ENCODE measurements at regions not wholly inside any gene's neighbourhood (a gene's known extent, or its start where the extent isn't known, plus 50 kb on each side); places are given as distances from the start of the nearest gene placed in this dataset.

DNA sequence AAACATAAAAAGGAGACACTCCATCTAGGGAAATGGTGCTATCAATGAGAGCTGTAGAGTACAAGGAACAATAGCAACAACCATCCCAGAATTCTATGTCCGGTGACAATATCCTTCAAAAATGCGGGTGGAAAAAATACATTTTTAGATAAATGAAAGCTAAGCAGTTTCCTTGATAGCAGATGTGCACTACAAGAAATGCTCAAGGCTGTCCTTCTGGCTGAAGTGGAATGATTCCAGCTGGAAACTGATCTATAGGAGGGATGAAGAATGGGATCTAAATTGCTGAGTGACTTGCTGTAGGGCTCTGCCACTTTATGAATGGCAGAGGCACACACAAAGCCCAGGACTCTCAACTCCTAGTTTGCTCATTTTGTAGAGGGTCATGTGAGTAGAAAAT, 763.1 kb downstream of the C6orf118 start:
- no peak overlapping the region for H3K4me3 ChIP-seq (ENCODE audit: low read length)
- no peaks in the 10 kb centered on the region for H3K4me1 ChIP-seq (ENCODE audit: insufficient read depth, low read length)
- no peaks in the 10 kb centered on the region for H3K27me3 ChIP-seq (ENCODE audit: insufficient read depth, low read length)
- H3K36me3 ChIP-seq (ENCODE audit: insufficient read depth, low read length), result no peaks in the 10 kb centered on the region
- no peaks in the 10 kb centered on the region for H3K9me3 ChIP-seq (ENCODE audit: low read length)
- no peak overlapping the region for H2AFZ ChIP-seq (ENCODE audit: low read depth, low read length)

DNA sequence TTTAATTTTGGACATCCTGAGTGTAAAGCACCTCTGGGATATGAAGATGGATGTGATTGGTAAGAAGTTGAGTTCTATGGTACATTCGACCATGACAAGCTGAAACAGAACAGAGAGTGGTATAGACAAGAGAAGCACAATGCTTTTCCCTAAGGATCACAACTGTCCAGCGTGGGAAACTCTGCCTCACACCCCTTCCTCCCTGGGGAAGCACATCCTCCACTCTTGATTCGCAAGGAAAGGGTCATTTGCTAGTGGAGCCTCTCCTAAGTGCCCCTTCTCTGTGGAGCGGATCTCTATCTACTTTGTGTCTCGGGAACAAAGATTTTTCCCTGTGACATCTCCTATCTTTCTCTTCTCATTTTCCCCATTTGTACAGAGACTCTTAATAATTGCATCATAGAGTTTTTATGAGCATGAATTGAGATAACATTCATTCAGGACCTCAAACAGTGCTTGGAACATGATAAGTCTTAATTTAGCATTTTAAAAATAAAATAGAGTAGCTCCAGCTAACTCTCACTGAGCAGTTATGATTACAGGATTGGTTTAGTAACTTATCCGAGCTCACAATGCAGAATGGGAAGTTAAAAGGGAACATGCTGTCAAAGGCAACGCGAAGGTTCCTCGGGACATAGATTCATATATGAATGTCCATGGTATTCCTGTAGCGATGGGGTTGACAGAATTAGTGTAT, 775.2 kb downstream of the C6orf118 start:
- Histone ChIP-seq H3K27me3 (ENCODE audit: insufficient read depth, low read length) (no peaks in the 10 kb centered on the region), H3K4me3 (ENCODE audit: low read length) (no peak overlapping the region), H2AFZ (ENCODE audit: low read depth, low read length) (no peak overlapping the region), H3K36me3 (ENCODE audit: insufficient read depth, low read length) (no peaks in the 10 kb centered on the region), H3K9me3 (ENCODE audit: low read length) (peaks cover 2% of the 10 kb centered on the region), H3K4me1 (ENCODE audit: insufficient read depth, low read length) (no peaks in the 10 kb centered on the region)

DNA sequence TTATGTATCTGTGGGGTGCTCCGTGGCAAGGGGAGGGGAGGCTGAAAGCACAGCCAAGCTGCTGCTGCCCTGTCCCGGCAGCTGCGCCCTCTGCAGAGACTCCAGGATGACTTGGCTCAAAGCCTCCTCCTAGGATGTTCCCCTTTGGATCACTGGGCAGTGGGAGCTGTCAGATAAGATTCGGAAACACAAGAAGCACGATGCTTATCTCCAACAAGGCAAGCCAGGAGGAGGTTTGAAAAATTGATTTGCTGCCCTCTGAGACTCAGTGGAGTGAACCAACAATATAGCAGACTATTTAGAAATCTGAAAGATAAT, 776.4 kb downstream of the C6orf118 start:
- Histone ChIP-seq H2AFZ (ENCODE audit: low read depth, low read length) (no peak overlapping the region), H3K36me3 (ENCODE audit: insufficient read depth, low read length) (no peaks in the 10 kb centered on the region), H3K9me3 (ENCODE audit: low read length) (peaks cover 2% of the 10 kb centered on the region)

GRCh38 chr6:164532198-164533044, 777.0 kb downstream of the C6orf118 start:
- Histone ChIP-seq H3K9me3 (ENCODE audit: low read length) (peaks cover 2% of the 10 kb centered on the region), H2AFZ (ENCODE audit: low read depth, low read length) (no peak overlapping the region), H3K4me3 (ENCODE audit: low read length) (no peak overlapping the region), H3K36me3 (ENCODE audit: insufficient read depth, low read length) (no peaks in the 10 kb centered on the region), H3K4me1 (ENCODE audit: insufficient read depth, low read length) (no peaks in the 10 kb centered on the region), H3K27me3 (ENCODE audit: insufficient read depth, low read length) (no peaks in the 10 kb centered on the region)

More for the DNA sequence above, 776.4 kb downstream of the C6orf118 start:
- no peaks in the 10 kb centered on the region for H3K27me3 ChIP-seq (ENCODE audit: insufficient read depth, low read length)
- no peaks in the 10 kb centered on the region for H3K4me1 ChIP-seq (ENCODE audit: insufficient read depth, low read length)
- no peak overlapping the region for H3K4me3 ChIP-seq (ENCODE audit: low read length)

- no peaks in the 10 kb centered on the region for H3K36me3 ChIP-seq (ENCODE audit: insufficient read depth, low read length)
- no peak overlapping the region for H2AFZ ChIP-seq (ENCODE audit: low read depth, low read length)
- peaks cover 3% of the 10 kb centered on the region for H3K9me3 ChIP-seq (ENCODE audit: low read length)
- no peaks in the 10 kb centered on the region for H3K27me3 ChIP-seq (ENCODE audit: insufficient read depth, low read length)
- no peaks in the 10 kb centered on the region for H3K4me1 ChIP-seq (ENCODE audit: insufficient read depth, low read length)
- H3K4me3 ChIP-seq (ENCODE audit: low read length), result no peak overlapping the region
These were observed 777.7 kb downstream of the C6orf118 start for GRCh38 chr6:164531736-164532135.

GRCh38 chr6:164528539-164528938, 780.9 kb downstream of the C6orf118 start:
- Histone ChIP-seq H3K9me3 (ENCODE audit: low read length) (peaks cover 9% of the 10 kb centered on the region), H3K4me3 (ENCODE audit: low read length) (no peak overlapping the region), H2AFZ (ENCODE audit: low read depth, low read length) (no peak overlapping the region), H3K36me3 (ENCODE audit: insufficient read depth, low read length) (no peaks in the 10 kb centered on the region), H3K4me1 (ENCODE audit: insufficient read depth, low read length) (no peaks in the 10 kb centered on the region), H3K27me3 (ENCODE audit: insufficient read depth, low read length) (no peaks in the 10 kb centered on the region)

DNA sequence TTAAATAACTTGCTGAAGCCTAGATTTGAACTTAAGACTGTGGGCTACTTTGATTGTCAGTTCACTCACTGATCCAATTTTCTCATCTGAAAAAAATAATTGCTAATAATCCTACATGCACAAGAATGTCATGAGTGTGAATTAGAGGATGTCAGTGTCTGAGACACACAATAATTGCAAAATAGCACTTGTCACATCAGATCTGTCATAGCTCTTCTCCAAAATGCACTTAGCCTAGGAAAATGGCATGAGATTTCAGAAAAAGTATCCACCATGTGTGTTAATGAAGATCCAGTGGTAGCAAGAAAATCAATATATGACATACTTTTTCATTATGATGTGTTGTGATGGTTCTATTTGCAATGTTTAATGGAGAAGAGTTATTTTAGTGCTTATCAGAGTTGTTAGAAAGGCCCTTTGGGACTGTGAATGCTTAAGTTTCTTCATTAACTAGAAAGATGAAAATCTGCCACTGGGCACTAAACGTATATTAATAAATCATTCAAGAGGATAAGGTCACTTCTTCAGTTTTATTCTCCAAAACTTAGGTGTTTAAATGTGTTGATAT, 786.2 kb downstream of the C6orf118 start:
- Histone ChIP-seq H3K27me3 (ENCODE audit: insufficient read depth, low read length) (no peaks in the 10 kb centered on the region), H2AFZ (ENCODE audit: low read depth, low read length) (no peak overlapping the region), H3K36me3 (ENCODE audit: insufficient read depth, low read length) (no peaks in the 10 kb centered on the region), H3K4me1 (ENCODE audit: insufficient read depth, low read length) (no peaks in the 10 kb centered on the region), H3K9me3 (ENCODE audit: low read length) (peaks cover 9% of the 10 kb centered on the region), H3K4me3 (ENCODE audit: low read length) (no peak overlapping the region)

- Histone ChIP-seq H3K9me3 (ENCODE audit: low read length) (peaks cover 2% of the 10 kb centered on the region), H3K4me1 (ENCODE audit: insufficient read depth, low read length) (no peaks in the 10 kb centered on the region), H3K27me3 (ENCODE audit: insufficient read depth, low read length) (no peaks in the 10 kb centered on the region), H3K36me3 (ENCODE audit: insufficient read depth, low read length) (no peaks in the 10 kb centered on the region), H3K4me3 (ENCODE audit: low read length) (no peak overlapping the region), H2AFZ (ENCODE audit: low read depth, low read length) (no peak overlapping the region)
These were observed 788.5 kb downstream of the C6orf118 start for GRCh38 chr6:164520916-164521315.

- Histone ChIP-seq H2AFZ (ENCODE audit: low read depth, low read length) (no peak overlapping the region), H3K27me3 (ENCODE audit: insufficient read depth, low read length) (no peaks in the 10 kb centered on the region), H3K9me3 (ENCODE audit: low read length) (no peaks in the 10 kb centered on the region), H3K4me3 (ENCODE audit: low read length) (no peak overlapping the region), H3K36me3 (ENCODE audit: insufficient read depth, low read length) (no peaks in the 10 kb centered on the region), H3K4me1 (ENCODE audit: insufficient read depth, low read length) (no peaks in the 10 kb centered on the region)
These were observed 802.0 kb downstream of the C6orf118 start for GRCh38 chr6:164507206-164507940.

GRCh38 chr6:164505425-164505824, 804.0 kb downstream of the C6orf118 start:
- H3K4me3 ChIP-seq (ENCODE audit: low read length), result no peak overlapping the region

GRCh38 chr6:164502833-164503232, 806.6 kb downstream of the C6orf118 start:
- no peaks in the 10 kb centered on the region for H3K27me3 ChIP-seq (ENCODE audit: insufficient read depth, low read length)
- no peaks in the 10 kb centered on the region for H3K4me1 ChIP-seq (ENCODE audit: insufficient read depth, low read length)
- no peak overlapping the region for H2AFZ ChIP-seq (ENCODE audit: low read depth, low read length)
- no peaks in the 10 kb centered on the region for H3K9me3 ChIP-seq (ENCODE audit: low read length)
- H3K36me3 ChIP-seq (ENCODE audit: insufficient read depth, low read length), result no peaks in the 10 kb centered on the region
- no peak overlapping the region for H3K4me3 ChIP-seq (ENCODE audit: low read length)

More at GRCh38 chr6:164505425-164505824, 804.0 kb downstream of the C6orf118 start:
- no peaks in the 10 kb centered on the region for H3K36me3 ChIP-seq (ENCODE audit: insufficient read depth, low read length)
- H3K9me3 ChIP-seq (ENCODE audit: low read length), result no peaks in the 10 kb centered on the region
- no peak overlapping the region for H2AFZ ChIP-seq (ENCODE audit: low read depth, low read length)
- no peaks in the 10 kb centered on the region for H3K4me1 ChIP-seq (ENCODE audit: insufficient read depth, low read length)
- no peaks in the 10 kb centered on the region for H3K27me3 ChIP-seq (ENCODE audit: insufficient read depth, low read length)

GRCh38 chr6:164495882-164496495, 813.4 kb downstream of the C6orf118 start:
- H3K36me3 ChIP-seq (ENCODE audit: insufficient read depth, low read length), result no peaks in the 10 kb centered on the region
- no peaks in the 10 kb centered on the region for H3K27me3 ChIP-seq (ENCODE audit: insufficient read depth, low read length)
- peaks cover 6% of the 10 kb centered on the region for H3K9me3 ChIP-seq (ENCODE audit: low read length)
- H3K4me3 ChIP-seq (ENCODE audit: low read length), result no peak overlapping the region
- H3K4me1 ChIP-seq (ENCODE audit: insufficient read depth, low read length), result no peaks in the 10 kb centered on the region
- no peak overlapping the region for H2AFZ ChIP-seq (ENCODE audit: low read depth, low read length)

Data from neuron (in vitro differentiated cells).